K562 (cell line): ENCODE measurements at regions not wholly inside any gene's neighbourhood (a gene's known extent, or its start where the extent isn't known, plus 50 kb on each side); places are given as distances from the start of the nearest gene placed in this dataset.

Experiments used
- ATF3 ChIP-seq, 2 experiments: fragments of 450-650 bp in 1 of 2; sonication (generic) in 1 of 2; formaldehyde crosslinking in 1 of 2; IDR thresholded peaks in 1 of 2; conservative IDR thresholded peaks in 1 of 2; 2 replicates each; pipeline versions ENCODE4 v1.6.1 to v1.8.1; 2016 to 2023; ENCODE audit warnings: mild to moderate bottlenecking in 2 of 2, moderate library complexity in 2 of 2, inconsistent platforms in 1 of 2, missing genetic modification reagents in 1 of 2
- CBFB ChIP-seq: sonication (generic); formaldehyde crosslinking; IDR thresholded peaks from 2 replicates; pipeline ENCODE4 v1.4.0; 2020; ENCODE audit warnings: mild to moderate bottlenecking, missing genetic modification reagents
- E2F6 ChIP-seq, 2 experiments: IDR thresholded peaks; 2 replicates each; pipeline ENCODE4 v1.6.1; 2011; ENCODE audit warnings: borderline replicate concordance in 1 of 2, control low read depth in 1 of 2, low read depth in 1 of 2, low read length in 1 of 2, mild to moderate bottlenecking in 1 of 2, mixed read lengths in 1 of 2, moderate library complexity in 1 of 2; ENCODE audit not compliant: insufficient read depth in 1 of 2, insufficient read length in 1 of 2, poor library complexity in 1 of 2, severe bottlenecking in 1 of 2; ENCODE audit errors: extremely low read depth in 1 of 2
- FOXK2 ChIP-seq, 2 experiments: fragments of 450-650 bp; IDR thresholded peaks in 1 of 2; conservative IDR thresholded peaks in 1 of 2; 2 replicates each; pipeline ENCODE4 v1.6.1; 2016; ENCODE audit warnings: low read depth in 2 of 2, mild to moderate bottlenecking in 1 of 2
- L3MBTL2 ChIP-seq: fragments of 450-650 bp; IDR thresholded peaks from 2 replicates; pipeline ENCODE4 v1.6.1; 2016; ENCODE audit warnings: mild to moderate bottlenecking, moderate library complexity
- MCM2 ChIP-seq: fragments of 450-650 bp; IDR thresholded peaks from 2 replicates; pipeline ENCODE4 v1.6.1; 2017; ENCODE audit warnings: low read depth, mild to moderate bottlenecking
- MYNN ChIP-seq, 2 experiments: sonication (generic); formaldehyde crosslinking in 1 of 2; IDR thresholded peaks; 2 replicates each; pipeline versions ENCODE4 v1.5.0 to v1.6.1; 2016 to 2020; ENCODE audit warnings: antibody characterized with exemption in 1 of 2, missing genetic modification reagents in 1 of 2
- NCOA1 ChIP-seq: fragments of 450-650 bp; IDR thresholded peaks from 2 replicates; pipeline ENCODE4 v1.6.1; 2016; ENCODE audit warnings: low read depth
- NR3C1 ChIP-seq: sonication (generic); formaldehyde crosslinking; IDR thresholded peaks from 2 replicates; pipeline ENCODE4 v1.8.1; 2022; ENCODE audit warnings: missing genetic modification reagents
- RNF2 ChIP-seq: sonication (generic); IDR thresholded peaks from 2 replicates; pipeline ENCODE4 v1.6.1; 2016
- SMAD3 ChIP-seq: fragments of 450-650 bp; formaldehyde crosslinking; conservative IDR thresholded peaks from 2 replicates; pipeline ENCODE4 v1.4.0; 2020; ENCODE audit warnings: mild to moderate bottlenecking
- SRF ChIP-seq, 2 experiments: fragments of 250-450, 450-650 bp in 1 of 2; sonication (Bioruptor Pico) in 1 of 2; sonication (generic) in 1 of 2; formaldehyde crosslinking; IDR thresholded peaks; 2 replicates each; pipeline versions ENCODE4 v1.5.0 to v1.5.1; 2020 to 2022; ENCODE audit warnings: mild to moderate bottlenecking in 1 of 2, missing genetic modification reagents in 1 of 2
- SRSF1 ChIP-seq: fragments of 200-400 bp; formaldehyde crosslinking; IDR thresholded peaks from 2 replicates; pipeline ENCODE4 v1.6.1; 2017; ENCODE audit warnings: mild to moderate bottlenecking, low read depth, low read length, moderate library complexity
- TBP ChIP-seq: optimal IDR thresholded peaks from 2 replicates; pipeline ENCODE3; 2011; ENCODE audit warnings: low read depth, low read length, improper control_type of control experiment
- ZBTB43 ChIP-seq: sonication (generic); formaldehyde crosslinking; IDR thresholded peaks from 2 replicates; pipeline ENCODE4 v1.8.0; 2023; ENCODE audit warnings: mild to moderate bottlenecking, missing genetic modification reagents
- ZNF146 ChIP-seq: IDR thresholded peaks from one replicate; pipeline ENCODE4 v1.6.1; 2018; ENCODE audit warnings: missing compliant biosample characterization; ENCODE audit not compliant: unreplicated experiment
- ZNF175 ChIP-seq: fragments of 200-800 bp; sonication (Bioruptor generic); IDR thresholded peaks from 2 replicates; pipeline ENCODE4 v1.6.1; 2016; ENCODE audit warnings: low read depth, mild to moderate bottlenecking, missing genetic modification characterization, missing compliant biosample characterization
- ZNF232 ChIP-seq: sonication (generic); formaldehyde crosslinking; IDR thresholded peaks from 2 replicates; pipeline ENCODE4 v1.8.0; 2022; ENCODE audit warnings: mild to moderate bottlenecking, missing genetic modification reagents
- TF ChIP-seq, protein P1 (sequence below): fragments of 250-450 bp; sonication (Bioruptor Pico); IDR thresholded peaks from 2 replicates; pipeline ENCODE4 v1.5.0; 2021; ENCODE audit warnings: mild to moderate bottlenecking, moderate library complexity
- TF ChIP-seq, protein P2 (sequence below): fragments of 250-450 bp; sonication (Bioruptor Pico); IDR thresholded peaks from 2 replicates; pipeline ENCODE4 v1.8.0; 2022; ENCODE audit warnings: inconsistent platforms

- TF ChIP-seq RNF2, result peak; percentile 83
- TF ChIP-seq ATF3 (IDR thresholded peaks at IDR 0.05), result peak; percentile 30; the same call in 1 of the 2 replicates
- TF ChIP-seq ATF3 (CRISPR knock-in tag; conservative IDR thresholded peaks at IDR 0.05), result 0 out of 2 replicates have a peak, but pooled peaks have one; percentile 48
- peak; percentile 20 to 24 for TF ChIP-seq E2F6 (IDR thresholded peaks at IDR 0.05; ENCODE audit: borderline replicate concordance in 1 of 2, extremely low read depth in 1 of 2, insufficient read depth in 1 of 2, insufficient read length in 1 of 2, low read depth in 1 of 2, low read length in 1 of 2, poor library complexity in 1 of 2, severe bottlenecking in 1 of 2)
- 0 out of 2 replicates have a peak, but pooled peaks have one; percentile 40 for TF ChIP-seq CBFB (CRISPR knock-in tag)
- TF ChIP-seq, protein P1, sequence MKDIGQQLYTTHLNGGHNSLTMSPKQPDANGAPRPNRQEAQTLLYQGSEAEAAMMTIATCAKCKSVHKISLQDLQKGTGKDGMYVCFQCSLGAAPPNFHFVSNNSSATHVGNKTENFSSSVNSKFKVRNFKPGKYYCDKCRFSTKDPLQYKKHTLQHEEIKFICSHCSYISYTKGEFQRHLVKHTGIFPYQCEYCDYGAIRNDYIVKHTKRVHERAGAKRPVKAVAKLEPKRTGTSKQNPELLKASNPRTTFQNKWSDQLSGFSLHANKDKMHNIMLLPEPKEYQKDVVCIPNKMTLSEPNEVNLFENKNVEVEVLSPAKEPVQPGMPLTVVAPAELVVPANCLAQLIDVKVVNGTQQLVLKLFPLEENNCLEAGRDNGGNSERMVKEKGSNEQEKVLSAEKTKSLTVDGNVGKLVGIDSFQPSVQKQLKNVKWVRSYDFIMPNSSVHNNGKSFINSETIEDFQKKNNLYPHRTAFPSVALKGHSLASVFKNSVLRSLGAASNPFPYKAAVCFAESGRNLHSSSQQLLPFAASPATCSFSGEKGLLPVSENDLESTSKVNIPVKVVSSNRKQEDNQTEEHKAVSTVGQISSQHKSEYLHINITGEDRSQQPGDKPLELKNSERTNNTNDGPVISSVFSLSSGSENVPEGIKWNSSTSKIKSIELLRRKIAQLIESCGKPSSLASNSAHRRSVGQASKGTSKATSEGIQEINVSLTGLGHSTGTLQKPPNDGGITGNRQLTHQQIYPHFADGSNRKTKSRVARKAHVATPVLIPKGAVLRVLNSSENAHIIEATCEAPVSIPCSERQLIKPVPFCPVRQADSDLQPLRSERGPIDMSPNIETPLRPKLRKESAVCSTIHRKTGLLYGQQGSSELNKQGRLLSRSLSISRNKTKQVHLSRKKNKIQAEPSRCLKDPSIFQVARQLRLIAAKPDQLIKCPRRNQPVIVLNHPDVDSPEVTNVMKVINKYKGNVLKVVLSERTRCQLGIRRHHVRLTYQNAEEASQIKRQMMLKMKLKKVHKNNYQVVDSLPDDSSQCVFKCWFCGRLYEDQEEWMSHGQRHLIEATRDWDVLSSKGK, result no peak
- peak; percentile 34 to 64; a peak in 1 of 4 replicates for TF ChIP-seq FOXK2 (conservative IDR thresholded peaks at IDR 0.05 in 1 of 2, IDR thresholded peaks at IDR 0.05 in 1 of 2; ENCODE audit: low read depth in 2 of 2)
- TF ChIP-seq MCM2, result no peak
- TF ChIP-seq ZNF232, result no peak
- peak; percentile 33; the same call in 1 of the 2 replicates for TF ChIP-seq L3MBTL2
- no peak for TF ChIP-seq SRF (CRISPR knock-in tag; IDR thresholded peaks at IDR 0.05)
- TF ChIP-seq NR3C1, result no peak
- TF ChIP-seq NCOA1, result peak; percentile 72; the same call in 1 of the 2 replicates
- TF ChIP-seq, protein P2, sequence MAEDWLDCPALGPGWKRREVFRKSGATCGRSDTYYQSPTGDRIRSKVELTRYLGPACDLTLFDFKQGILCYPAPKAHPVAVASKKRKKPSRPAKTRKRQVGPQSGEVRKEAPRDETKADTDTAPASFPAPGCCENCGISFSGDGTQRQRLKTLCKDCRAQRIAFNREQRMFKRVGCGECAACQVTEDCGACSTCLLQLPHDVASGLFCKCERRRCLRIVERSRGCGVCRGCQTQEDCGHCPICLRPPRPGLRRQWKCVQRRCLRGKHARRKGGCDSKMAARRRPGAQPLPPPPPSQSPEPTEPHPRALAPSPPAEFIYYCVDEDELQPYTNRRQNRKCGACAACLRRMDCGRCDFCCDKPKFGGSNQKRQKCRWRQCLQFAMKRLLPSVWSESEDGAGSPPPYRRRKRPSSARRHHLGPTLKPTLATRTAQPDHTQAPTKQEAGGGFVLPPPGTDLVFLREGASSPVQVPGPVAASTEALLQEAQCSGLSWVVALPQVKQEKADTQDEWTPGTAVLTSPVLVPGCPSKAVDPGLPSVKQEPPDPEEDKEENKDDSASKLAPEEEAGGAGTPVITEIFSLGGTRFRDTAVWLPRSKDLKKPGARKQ, result no peak
- TF ChIP-seq SRSF1, result no peak
- TF ChIP-seq ZNF175 (CRISPR knock-in tag), result 0 out of 2 replicates have a peak, but pooled peaks have one; percentile 25
- peak; percentile 90 for TF ChIP-seq MYNN (IDR thresholded peaks at IDR 0.05)
- TF ChIP-seq MYNN (CRISPR knock-in tag; IDR thresholded peaks at IDR 0.05), result no peak
- no peak for TF ChIP-seq ZBTB43 (CRISPR knock-in tag)
- TF ChIP-seq SMAD3 (CRISPR knock-in tag), result no peak
- no peak for TF ChIP-seq ZNF146
- peak; percentile 2 for TF ChIP-seq TBP
Measured at GRCh38 chr7:7100432-7100849, 81.9 kb upstream of the C1GALT1 start (continued).
